H1 (cell line): ENCODE measurements at regions not wholly inside any gene's neighbourhood (a gene's known extent, or its start where the extent isn't known, plus 50 kb on each side); places are given as distances from the start of the nearest gene placed in this dataset.

Experiments
- BCL11A ChIP-seq, 2 experiments: IDR thresholded peaks; one replicate each; pipeline ENCODE4 v1.6.1; 2011; ENCODE audit warnings: low read depth in 2 of 2, low read length in 2 of 2, mild to moderate bottlenecking in 2 of 2
- CREB1 ChIP-seq: IDR thresholded peaks from 2 replicates; pipeline ENCODE4 v1.6.1; 2012; ENCODE audit warnings: inconsistent platforms
- EP300 ChIP-seq, 2 experiments: IDR thresholded peaks; 1 replicate in 1 of 2; 2 replicates in 1 of 2; pipeline ENCODE4 v1.6.1; 2011 to 2012; ENCODE audit warnings: low read depth in 2 of 2, low read length in 2 of 2, mild to moderate bottlenecking in 2 of 2, borderline replicate concordance in 1 of 2, inconsistent platforms in 1 of 2, moderate library complexity in 1 of 2
- HDAC2 ChIP-seq, 2 experiments: fragments of 300-600 bp in 1 of 2; sonication (generic) in 1 of 2; IDR thresholded peaks; 2 replicates each; pipeline ENCODE4 v1.6.1; 2011 to 2012; ENCODE audit warnings: low read depth in 2 of 2, low read length in 2 of 2, mild to moderate bottlenecking in 2 of 2, moderate library complexity in 2 of 2, borderline replicate concordance in 1 of 2, inconsistent platforms in 1 of 2
- SP4 ChIP-seq: IDR thresholded peaks from 2 replicates; pipeline ENCODE4 v1.6.1; 2012; ENCODE audit warnings: low read length, inconsistent platforms
- TF ChIP-seq, protein P1 (sequence below): fragments of 300-600 bp; sonication (generic); IDR thresholded peaks from 2 replicates; pipeline ENCODE4 v1.7.1; 2012; ENCODE audit warnings: low read length, moderate library complexity, mild to moderate bottlenecking, inconsistent platforms; ENCODE audit not compliant: insufficient replicate concordance

DNA sequence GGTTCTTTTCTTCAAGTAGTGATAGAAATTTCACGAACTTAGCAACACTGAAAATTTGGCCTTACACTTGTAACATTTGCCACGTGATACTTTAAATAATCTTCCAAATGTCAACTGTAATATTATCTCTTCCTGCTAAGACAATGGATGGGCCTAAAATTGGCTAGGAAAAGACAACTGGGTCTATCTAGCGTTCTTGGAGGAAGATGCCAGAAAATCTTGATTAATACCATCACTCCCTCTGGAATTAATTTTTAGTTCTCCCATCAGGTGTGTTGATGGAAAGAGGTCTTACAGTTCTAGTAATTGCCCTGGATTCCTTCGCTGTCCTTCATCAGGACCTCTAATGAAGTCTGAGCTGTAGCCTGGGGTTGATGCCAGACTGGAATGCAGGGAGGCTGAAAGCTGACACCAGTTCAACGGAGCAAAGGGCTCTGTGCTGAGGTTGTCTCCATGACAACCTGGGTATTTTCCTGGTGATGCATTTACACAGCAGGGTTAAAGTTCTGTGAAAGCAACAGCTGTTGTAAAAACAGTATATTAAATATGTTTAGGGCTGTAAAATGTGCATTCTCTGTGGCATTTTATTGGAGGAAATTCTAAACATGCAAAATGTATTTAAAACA lies 92.3 kb downstream of the GAS1 start (continued):
- TF ChIP-seq BCL11A (IDR thresholded peaks at IDR 0.05; ENCODE audit: low read depth in 2 of 2, low read length in 2 of 2) = peak in 1 of 2 experiments; percentile 21
- TF ChIP-seq, protein P1, sequence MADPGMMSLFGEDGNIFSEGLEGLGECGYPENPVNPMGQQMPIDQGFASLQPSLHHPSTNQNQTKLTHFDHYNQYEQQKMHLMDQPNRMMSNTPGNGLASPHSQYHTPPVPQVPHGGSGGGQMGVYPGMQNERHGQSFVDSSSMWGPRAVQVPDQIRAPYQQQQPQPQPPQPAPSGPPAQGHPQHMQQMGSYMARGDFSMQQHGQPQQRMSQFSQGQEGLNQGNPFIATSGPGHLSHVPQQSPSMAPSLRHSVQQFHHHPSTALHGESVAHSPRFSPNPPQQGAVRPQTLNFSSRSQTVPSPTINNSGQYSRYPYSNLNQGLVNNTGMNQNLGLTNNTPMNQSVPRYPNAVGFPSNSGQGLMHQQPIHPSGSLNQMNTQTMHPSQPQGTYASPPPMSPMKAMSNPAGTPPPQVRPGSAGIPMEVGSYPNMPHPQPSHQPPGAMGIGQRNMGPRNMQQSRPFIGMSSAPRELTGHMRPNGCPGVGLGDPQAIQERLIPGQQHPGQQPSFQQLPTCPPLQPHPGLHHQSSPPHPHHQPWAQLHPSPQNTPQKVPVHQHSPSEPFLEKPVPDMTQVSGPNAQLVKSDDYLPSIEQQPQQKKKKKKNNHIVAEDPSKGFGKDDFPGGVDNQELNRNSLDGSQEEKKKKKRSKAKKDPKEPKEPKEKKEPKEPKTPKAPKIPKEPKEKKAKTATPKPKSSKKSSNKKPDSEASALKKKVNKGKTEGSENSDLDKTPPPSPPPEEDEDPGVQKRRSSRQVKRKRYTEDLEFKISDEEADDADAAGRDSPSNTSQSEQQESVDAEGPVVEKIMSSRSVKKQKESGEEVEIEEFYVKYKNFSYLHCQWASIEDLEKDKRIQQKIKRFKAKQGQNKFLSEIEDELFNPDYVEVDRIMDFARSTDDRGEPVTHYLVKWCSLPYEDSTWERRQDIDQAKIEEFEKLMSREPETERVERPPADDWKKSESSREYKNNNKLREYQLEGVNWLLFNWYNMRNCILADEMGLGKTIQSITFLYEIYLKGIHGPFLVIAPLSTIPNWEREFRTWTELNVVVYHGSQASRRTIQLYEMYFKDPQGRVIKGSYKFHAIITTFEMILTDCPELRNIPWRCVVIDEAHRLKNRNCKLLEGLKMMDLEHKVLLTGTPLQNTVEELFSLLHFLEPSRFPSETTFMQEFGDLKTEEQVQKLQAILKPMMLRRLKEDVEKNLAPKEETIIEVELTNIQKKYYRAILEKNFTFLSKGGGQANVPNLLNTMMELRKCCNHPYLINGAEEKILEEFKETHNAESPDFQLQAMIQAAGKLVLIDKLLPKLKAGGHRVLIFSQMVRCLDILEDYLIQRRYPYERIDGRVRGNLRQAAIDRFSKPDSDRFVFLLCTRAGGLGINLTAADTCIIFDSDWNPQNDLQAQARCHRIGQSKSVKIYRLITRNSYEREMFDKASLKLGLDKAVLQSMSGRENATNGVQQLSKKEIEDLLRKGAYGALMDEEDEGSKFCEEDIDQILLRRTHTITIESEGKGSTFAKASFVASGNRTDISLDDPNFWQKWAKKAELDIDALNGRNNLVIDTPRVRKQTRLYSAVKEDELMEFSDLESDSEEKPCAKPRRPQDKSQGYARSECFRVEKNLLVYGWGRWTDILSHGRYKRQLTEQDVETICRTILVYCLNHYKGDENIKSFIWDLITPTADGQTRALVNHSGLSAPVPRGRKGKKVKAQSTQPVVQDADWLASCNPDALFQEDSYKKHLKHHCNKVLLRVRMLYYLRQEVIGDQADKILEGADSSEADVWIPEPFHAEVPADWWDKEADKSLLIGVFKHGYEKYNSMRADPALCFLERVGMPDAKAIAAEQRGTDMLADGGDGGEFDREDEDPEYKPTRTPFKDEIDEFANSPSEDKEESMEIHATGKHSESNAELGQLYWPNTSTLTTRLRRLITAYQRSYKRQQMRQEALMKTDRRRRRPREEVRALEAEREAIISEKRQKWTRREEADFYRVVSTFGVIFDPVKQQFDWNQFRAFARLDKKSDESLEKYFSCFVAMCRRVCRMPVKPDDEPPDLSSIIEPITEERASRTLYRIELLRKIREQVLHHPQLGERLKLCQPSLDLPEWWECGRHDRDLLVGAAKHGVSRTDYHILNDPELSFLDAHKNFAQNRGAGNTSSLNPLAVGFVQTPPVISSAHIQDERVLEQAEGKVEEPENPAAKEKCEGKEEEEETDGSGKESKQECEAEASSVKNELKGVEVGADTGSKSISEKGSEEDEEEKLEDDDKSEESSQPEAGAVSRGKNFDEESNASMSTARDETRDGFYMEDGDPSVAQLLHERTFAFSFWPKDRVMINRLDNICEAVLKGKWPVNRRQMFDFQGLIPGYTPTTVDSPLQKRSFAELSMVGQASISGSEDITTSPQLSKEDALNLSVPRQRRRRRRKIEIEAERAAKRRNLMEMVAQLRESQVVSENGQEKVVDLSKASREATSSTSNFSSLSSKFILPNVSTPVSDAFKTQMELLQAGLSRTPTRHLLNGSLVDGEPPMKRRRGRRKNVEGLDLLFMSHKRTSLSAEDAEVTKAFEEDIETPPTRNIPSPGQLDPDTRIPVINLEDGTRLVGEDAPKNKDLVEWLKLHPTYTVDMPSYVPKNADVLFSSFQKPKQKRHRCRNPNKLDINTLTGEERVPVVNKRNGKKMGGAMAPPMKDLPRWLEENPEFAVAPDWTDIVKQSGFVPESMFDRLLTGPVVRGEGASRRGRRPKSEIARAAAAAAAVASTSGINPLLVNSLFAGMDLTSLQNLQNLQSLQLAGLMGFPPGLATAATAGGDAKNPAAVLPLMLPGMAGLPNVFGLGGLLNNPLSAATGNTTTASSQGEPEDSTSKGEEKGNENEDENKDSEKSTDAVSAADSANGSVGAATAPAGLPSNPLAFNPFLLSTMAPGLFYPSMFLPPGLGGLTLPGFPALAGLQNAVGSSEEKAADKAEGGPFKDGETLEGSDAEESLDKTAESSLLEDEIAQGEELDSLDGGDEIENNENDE = peak; percentile 69
- TF ChIP-seq HDAC2 (IDR thresholded peaks at IDR 0.05; ENCODE audit: borderline replicate concordance in 1 of 2, low read depth in 2 of 2, low read length in 2 of 2) = no peak
- peak in 1 of 2 experiments; percentile 92; a peak in 2 of 3 replicates for TF ChIP-seq EP300 (IDR thresholded peaks at IDR 0.05; ENCODE audit: borderline replicate concordance in 1 of 2, low read depth in 2 of 2, low read length in 2 of 2)
- no peak for TF ChIP-seq SP4
- TF ChIP-seq CREB1 = peak; percentile 55; the same call in 1 of the 2 replicates
